ENCODE measurements at regions not wholly inside any gene's neighbourhood (a gene's known extent, or its start where the extent isn't known, plus 50 kb on each side); places are given as distances from the start of the nearest gene placed in this dataset.

DNA sequence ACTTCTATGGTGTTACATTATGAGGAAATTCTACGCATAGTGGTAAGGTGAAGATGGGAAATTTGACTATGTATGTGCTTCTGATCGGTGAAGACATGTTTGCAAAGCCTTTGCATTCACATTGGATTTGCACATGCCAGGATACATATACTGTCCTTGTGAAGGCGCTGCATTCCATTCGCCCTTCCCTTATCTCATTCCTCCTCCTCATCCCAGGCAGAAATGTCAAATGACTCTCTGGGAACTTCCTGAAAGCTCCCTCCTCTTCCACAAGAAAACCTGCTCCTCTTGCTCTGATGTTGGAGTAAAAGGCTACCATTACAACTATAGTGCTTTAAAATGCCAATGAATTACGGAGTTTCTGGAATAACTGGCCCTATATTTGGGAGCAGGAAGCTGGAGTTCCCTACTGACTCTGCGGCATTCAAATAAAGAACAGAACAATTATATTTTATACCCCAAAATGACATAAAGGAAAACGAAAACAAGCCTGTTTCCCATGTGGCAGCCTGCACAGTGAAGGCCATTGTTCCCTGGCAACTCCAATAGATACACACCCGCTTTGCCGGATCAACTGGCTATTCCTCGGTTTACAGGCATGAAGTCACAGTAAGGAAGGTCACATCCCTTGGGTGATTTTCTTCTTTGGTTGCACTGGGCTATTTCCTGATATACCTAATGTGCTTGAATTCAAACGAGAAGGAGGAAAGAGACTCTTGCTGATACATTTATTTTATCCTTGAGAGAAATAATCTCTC lies 84.5 kb downstream of the AREG start:
- TF ChIP-seq, protein P1, sequence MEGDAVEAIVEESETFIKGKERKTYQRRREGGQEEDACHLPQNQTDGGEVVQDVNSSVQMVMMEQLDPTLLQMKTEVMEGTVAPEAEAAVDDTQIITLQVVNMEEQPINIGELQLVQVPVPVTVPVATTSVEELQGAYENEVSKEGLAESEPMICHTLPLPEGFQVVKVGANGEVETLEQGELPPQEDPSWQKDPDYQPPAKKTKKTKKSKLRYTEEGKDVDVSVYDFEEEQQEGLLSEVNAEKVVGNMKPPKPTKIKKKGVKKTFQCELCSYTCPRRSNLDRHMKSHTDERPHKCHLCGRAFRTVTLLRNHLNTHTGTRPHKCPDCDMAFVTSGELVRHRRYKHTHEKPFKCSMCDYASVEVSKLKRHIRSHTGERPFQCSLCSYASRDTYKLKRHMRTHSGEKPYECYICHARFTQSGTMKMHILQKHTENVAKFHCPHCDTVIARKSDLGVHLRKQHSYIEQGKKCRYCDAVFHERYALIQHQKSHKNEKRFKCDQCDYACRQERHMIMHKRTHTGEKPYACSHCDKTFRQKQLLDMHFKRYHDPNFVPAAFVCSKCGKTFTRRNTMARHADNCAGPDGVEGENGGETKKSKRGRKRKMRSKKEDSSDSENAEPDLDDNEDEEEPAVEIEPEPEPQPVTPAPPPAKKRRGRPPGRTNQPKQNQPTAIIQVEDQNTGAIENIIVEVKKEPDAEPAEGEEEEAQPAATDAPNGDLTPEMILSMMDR (IDR thresholded peaks at IDR 0.05) = no peak
- TF ChIP-seq POLR2A (IDR thresholded peaks at IDR 0.05) = no peak
- H3K4me3 ChIP-seq = no peak overlapping the region
- ATAC-seq = peak in 1 of 4 donors; percentile 38
- H3K27me3 ChIP-seq = no peaks in the 10 kb centered on the region
- WGBS, 4 donors = 50 to 60% (median 54%) methylated on average over 11 of the region's 11 CpGs
- no peak for DNase-seq
- H3K27ac ChIP-seq = no peak overlapping the region
- intact Hi-C loops (cut with DNase I) = loop anchor here in 6 of 10 donors (2.0 to 10.0 kb wide), 7 partner anchors 83 to 153 kb away; no protein-coding TSS in a partner anchor
- peaks cover 0 to 10% (median 5%) of the 10 kb centered on the region in 12 donors for H3K4me1 ChIP-seq
- no peaks in the 10 kb centered on the region for H3K9me3 ChIP-seq
- no peaks in the 10 kb centered on the region for H3K36me3 ChIP-seq

DNA sequence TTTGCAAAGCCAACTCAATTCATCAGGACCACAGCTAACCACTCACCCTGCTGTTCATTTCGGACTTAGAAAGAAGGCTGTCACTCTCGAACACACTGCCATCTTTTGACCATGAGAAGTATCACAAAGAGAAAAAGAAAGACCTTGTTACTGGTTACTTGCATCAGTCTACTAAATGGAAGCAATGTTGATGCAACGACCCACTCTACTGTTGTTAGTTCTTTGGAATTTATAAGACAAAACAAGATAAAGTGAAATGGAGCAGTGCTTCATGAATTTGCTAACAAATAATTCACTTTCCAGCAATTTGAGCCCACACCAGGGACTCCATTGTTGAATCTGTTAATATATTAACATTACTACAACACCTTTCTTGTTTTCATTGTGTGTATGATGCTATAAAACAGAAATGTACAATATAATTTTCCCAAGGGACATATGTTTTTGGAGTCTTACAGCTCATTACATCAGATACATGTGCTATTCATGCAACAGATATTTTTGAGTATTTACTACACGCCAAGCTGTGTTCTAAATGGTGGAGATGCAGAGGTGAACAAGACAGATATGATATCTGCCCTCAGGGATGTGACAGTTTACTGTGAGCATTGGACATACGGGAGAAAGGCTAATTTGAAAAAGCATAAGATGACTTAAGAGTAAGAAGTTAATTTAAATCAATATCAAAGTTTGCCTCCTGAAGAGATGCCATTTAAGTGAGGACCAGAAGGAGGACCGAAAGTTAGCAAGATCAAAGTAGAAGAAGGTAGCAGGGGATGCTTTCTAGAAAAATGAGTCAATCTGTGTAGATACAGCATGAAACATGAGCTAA lies 87.2 kb downstream of the AREG start:
- WGBS, 4 donors = 43 to 44% (median 44%) methylated on average over 6 of the region's 6 CpGs
- intact Hi-C loops (cut with DNase I) = loop anchor here (1.0 to 10.0 kb wide), 8 partner anchors 80 to 155 kb away; no protein-coding TSS in a partner anchor
- TF ChIP-seq, protein P1 (IDR thresholded peaks at IDR 0.05) = peak in 10 of 12 donors; percentile 39 to 67 (median 60)
- no peak for TF ChIP-seq POLR2A (IDR thresholded peaks at IDR 0.05)
- no peaks in the 10 kb centered on the region for H3K9me3 ChIP-seq
- DNase-seq (no peak), ATAC-seq (peak; percentile 68 to 83 (median 76))
- peaks cover 0 to 10% (median 5%) of the 10 kb centered on the region in 12 donors for H3K4me1 ChIP-seq
- no peak overlapping the region for H3K4me3 ChIP-seq
- H3K27me3 ChIP-seq = no peaks in the 10 kb centered on the region
- no peak overlapping the region for H3K27ac ChIP-seq
- no peaks in the 10 kb centered on the region for H3K36me3 ChIP-seq

DNA sequence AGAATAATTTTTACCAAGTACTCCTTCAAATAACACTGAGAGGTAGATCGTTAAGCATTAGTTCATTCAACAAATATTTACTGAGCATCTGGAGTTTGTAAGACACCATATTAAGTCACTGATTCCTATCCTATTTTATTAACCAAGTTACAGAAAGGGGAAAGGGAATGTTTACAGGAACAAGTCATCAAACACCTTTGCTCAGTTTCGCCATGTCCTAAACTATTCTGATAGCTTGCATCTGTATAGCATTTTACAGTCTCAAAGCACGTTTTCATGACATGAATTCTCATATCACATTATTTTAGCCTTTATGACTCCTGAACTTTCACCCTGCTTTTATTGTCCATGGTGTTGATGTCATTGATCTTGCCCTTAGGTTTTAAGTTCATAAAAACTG lies 89.2 kb downstream of the AREG start:
- WGBS, 4 donors = 81 to 88% (median 85%) methylated on average over 3 of the region's 3 CpGs
- Histone ChIP-seq H3K27ac (no peak overlapping the region), H3K9me3 (no peaks in the 10 kb centered on the region), H3K27me3 (no peaks in the 10 kb centered on the region), H3K4me3 (no peak overlapping the region), H3K4me1 (peaks cover 0 to 9% (median 3%) of the 10 kb centered on the region in 12 donors), H3K36me3 (no peaks in the 10 kb centered on the region)
- no peak for DNase-seq
- TF ChIP-seq, protein P1 (IDR thresholded peaks at IDR 0.05) = no peak
- no peak for TF ChIP-seq POLR2A (IDR thresholded peaks at IDR 0.05)
- ATAC-seq = no peak
- intact Hi-C loops (cut with DNase I) = loop anchor here in 4 of 10 donors (5.0 to 10.0 kb wide), 5 partner anchors 78 to 157 kb away; no protein-coding TSS in a partner anchor

DNA sequence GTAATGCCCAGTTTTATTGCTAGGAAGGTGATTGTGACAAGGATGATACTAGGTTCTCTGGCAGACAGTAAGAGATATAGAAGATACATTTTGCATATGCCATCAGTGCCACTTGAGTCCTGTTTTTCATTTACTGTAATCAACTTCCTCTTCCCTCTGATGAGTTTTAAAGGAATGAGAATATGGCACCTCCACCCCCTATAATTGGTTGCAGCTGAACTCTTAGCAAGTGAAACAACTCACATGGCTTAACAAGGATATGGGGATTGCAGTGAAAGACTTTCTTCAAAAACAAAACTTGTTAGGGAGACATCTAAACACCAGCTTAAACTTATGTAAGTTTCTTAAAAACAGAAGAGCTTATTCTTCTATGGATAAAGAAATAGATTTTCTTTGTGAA lies 90.0 kb downstream of the AREG start:
- H3K9me3 ChIP-seq = no peaks in the 10 kb centered on the region
- H3K4me1 ChIP-seq = peaks cover 0 to 3% (median 0%) of the 10 kb centered on the region in 12 donors
- ATAC-seq = no peak
- H3K4me3 ChIP-seq = no peak overlapping the region
- H3K27me3 ChIP-seq = no peaks in the 10 kb centered on the region
- H3K36me3 ChIP-seq = no peaks in the 10 kb centered on the region
- intact Hi-C loops (cut with DNase I) = loop anchor here in 4 of 10 donors (5.0 to 10.0 kb wide), 6 partner anchors 77 to 158 kb away; no protein-coding TSS in a partner anchor
- no peak for TF ChIP-seq POLR2A (IDR thresholded peaks at IDR 0.05)
- TF ChIP-seq, protein P1 (IDR thresholded peaks at IDR 0.05) = no peak
- no peak for DNase-seq
- no peak overlapping the region for H3K27ac ChIP-seq

Data from heart left ventricle (tissue), 16 donors.